ENCODE measurements at regions not wholly inside any gene's neighbourhood (a gene's known extent, or its start where the extent isn't known, plus 50 kb on each side); places are given as distances from the start of the nearest gene placed in this dataset.

- no peaks in the 10 kb centered on the region for H3K36me3 ChIP-seq (ENCODE audit: control insufficient read depth in 2 of 2, insufficient read depth in 2 of 2, low read length in 2 of 2)
- no peak overlapping the region for H3K4me3 ChIP-seq (ENCODE audit: low read length in 2 of 2)
- H3K9me3 ChIP-seq (ENCODE audit: control insufficient read depth in 2 of 2, low read length in 2 of 2): peaks cover 0 to 5% of the 10 kb centered on the region in 2 donors
- no peaks in the 10 kb centered on the region for H3K27me3 ChIP-seq (ENCODE audit: control insufficient read depth in 2 of 2, insufficient read depth in 2 of 2, low read length in 2 of 2)
- no peak overlapping the region for H3K9ac ChIP-seq (ENCODE audit: low read depth in 1 of 2, low read length in 2 of 2)
- H3K27ac ChIP-seq (ENCODE audit: low read depth in 2 of 2, low read length in 2 of 2): no peak overlapping the region
- no peaks in the 10 kb centered on the region for H3K4me1 ChIP-seq (ENCODE audit: control insufficient read depth in 2 of 2, insufficient read depth in 2 of 2, low read length in 2 of 2)
These were observed 1139.1 kb downstream of the AACS start for GRCh38 chr12:126204326-126204725.

GRCh38 chr12:126210026-126210425 lies 1144.8 kb downstream of the AACS start:
- H3K9me3 ChIP-seq (ENCODE audit: control insufficient read depth in 2 of 2, low read length in 2 of 2): peaks cover 0 to 5% of the 10 kb centered on the region in 2 donors
- no peak overlapping the region for H3K4me3 ChIP-seq (ENCODE audit: low read length in 2 of 2)
- H3K36me3 ChIP-seq (ENCODE audit: control insufficient read depth in 2 of 2, insufficient read depth in 2 of 2, low read length in 2 of 2): no peaks in the 10 kb centered on the region
- H3K27ac ChIP-seq (ENCODE audit: low read depth in 2 of 2, low read length in 2 of 2): no peak overlapping the region
- no peak overlapping the region for H3K9ac ChIP-seq (ENCODE audit: low read depth in 1 of 2, low read length in 2 of 2)
- no peaks in the 10 kb centered on the region for H3K4me1 ChIP-seq (ENCODE audit: control insufficient read depth in 2 of 2, insufficient read depth in 2 of 2, low read length in 2 of 2)
- no peaks in the 10 kb centered on the region for H3K27me3 ChIP-seq (ENCODE audit: control insufficient read depth in 2 of 2, insufficient read depth in 2 of 2, low read length in 2 of 2)

GRCh38 chr12:126210448-126210847 lies 1145.2 kb downstream of the AACS start:
- no peaks in the 10 kb centered on the region for H3K36me3 ChIP-seq (ENCODE audit: control insufficient read depth in 2 of 2, insufficient read depth in 2 of 2, low read length in 2 of 2)
- no peak overlapping the region for H3K27ac ChIP-seq (ENCODE audit: low read depth in 2 of 2, low read length in 2 of 2)
- no peaks in the 10 kb centered on the region for H3K27me3 ChIP-seq (ENCODE audit: control insufficient read depth in 2 of 2, insufficient read depth in 2 of 2, low read length in 2 of 2)
- H3K4me1 ChIP-seq (ENCODE audit: control insufficient read depth in 2 of 2, insufficient read depth in 2 of 2, low read length in 2 of 2): no peaks in the 10 kb centered on the region
- H3K9me3 ChIP-seq (ENCODE audit: control insufficient read depth in 2 of 2, low read length in 2 of 2): peaks cover 0 to 5% of the 10 kb centered on the region in 2 donors
- H3K9ac ChIP-seq (ENCODE audit: low read depth in 1 of 2, low read length in 2 of 2): no peak overlapping the region
- no peak overlapping the region for H3K4me3 ChIP-seq (ENCODE audit: low read length in 2 of 2)

- peaks cover 0 to 1% of the 10 kb centered on the region in 2 donors for H3K9me3 ChIP-seq (ENCODE audit: control insufficient read depth in 2 of 2, low read length in 2 of 2)
- H3K4me1 ChIP-seq (ENCODE audit: control insufficient read depth in 2 of 2, insufficient read depth in 2 of 2, low read length in 2 of 2): no peaks in the 10 kb centered on the region
- H3K4me3 ChIP-seq (ENCODE audit: low read length in 2 of 2): no peak overlapping the region
- H3K36me3 ChIP-seq (ENCODE audit: control insufficient read depth in 2 of 2, insufficient read depth in 2 of 2, low read length in 2 of 2): no peaks in the 10 kb centered on the region
- H3K9ac ChIP-seq (ENCODE audit: low read depth in 1 of 2, low read length in 2 of 2): no peak overlapping the region
- no peaks in the 10 kb centered on the region for H3K27me3 ChIP-seq (ENCODE audit: control insufficient read depth in 2 of 2, insufficient read depth in 2 of 2, low read length in 2 of 2)
- H3K27ac ChIP-seq (ENCODE audit: low read depth in 2 of 2, low read length in 2 of 2): no peak overlapping the region
These were observed 1147.6 kb downstream of the AACS start for GRCh38 chr12:126212824-126213223.

DNA sequence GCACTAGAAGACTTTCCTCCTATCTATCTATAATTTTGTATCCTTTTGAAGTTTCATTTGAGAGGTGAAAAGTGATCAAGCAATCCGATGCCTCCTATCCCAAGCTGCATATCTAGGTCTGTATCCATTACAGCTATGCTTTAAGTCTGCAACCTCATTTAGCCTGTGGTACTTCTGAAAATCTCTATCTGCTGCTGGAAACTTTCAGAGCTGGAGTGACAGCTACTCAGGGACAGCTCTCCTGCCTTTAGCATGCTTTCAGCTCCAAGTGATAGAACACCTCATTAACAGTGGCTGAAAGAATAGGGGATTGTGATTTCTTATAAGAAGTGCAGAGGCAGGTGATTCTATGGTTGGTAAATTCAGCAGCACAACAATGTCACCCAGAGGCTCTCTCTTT lies 1153.5 kb downstream of the AACS start:
- no peaks in the 10 kb centered on the region for H3K36me3 ChIP-seq (ENCODE audit: control insufficient read depth in 2 of 2, insufficient read depth in 2 of 2, low read length in 2 of 2)

GRCh38 chr12:126219139-126219538 lies 1153.9 kb downstream of the AACS start:
- H3K4me1 ChIP-seq (ENCODE audit: control insufficient read depth in 2 of 2, insufficient read depth in 2 of 2, low read length in 2 of 2): no peaks in the 10 kb centered on the region
- H3K27ac ChIP-seq (ENCODE audit: low read depth in 2 of 2, low read length in 2 of 2): no peak overlapping the region
- no peak overlapping the region for H3K4me3 ChIP-seq (ENCODE audit: low read length in 2 of 2)
- H3K36me3 ChIP-seq (ENCODE audit: control insufficient read depth in 2 of 2, insufficient read depth in 2 of 2, low read length in 2 of 2): no peaks in the 10 kb centered on the region
- no peak overlapping the region for H3K9ac ChIP-seq (ENCODE audit: low read depth in 1 of 2, low read length in 2 of 2)
- peaks cover 0 to 1% of the 10 kb centered on the region in 2 donors for H3K9me3 ChIP-seq (ENCODE audit: control insufficient read depth in 2 of 2, low read length in 2 of 2)
- no peaks in the 10 kb centered on the region for H3K27me3 ChIP-seq (ENCODE audit: control insufficient read depth in 2 of 2, insufficient read depth in 2 of 2, low read length in 2 of 2)

More for the DNA sequence above, 1153.5 kb downstream of the AACS start:
- no peak overlapping the region for H3K4me3 ChIP-seq (ENCODE audit: low read length in 2 of 2)
- H3K27ac ChIP-seq (ENCODE audit: low read depth in 2 of 2, low read length in 2 of 2): no peak overlapping the region
- H3K27me3 ChIP-seq (ENCODE audit: control insufficient read depth in 2 of 2, insufficient read depth in 2 of 2, low read length in 2 of 2): no peaks in the 10 kb centered on the region
- H3K9ac ChIP-seq (ENCODE audit: low read depth in 1 of 2, low read length in 2 of 2): no peak overlapping the region
- no peaks in the 10 kb centered on the region for H3K4me1 ChIP-seq (ENCODE audit: control insufficient read depth in 2 of 2, insufficient read depth in 2 of 2, low read length in 2 of 2)
- H3K9me3 ChIP-seq (ENCODE audit: control insufficient read depth in 2 of 2, low read length in 2 of 2): peaks cover 0 to 1% of the 10 kb centered on the region in 2 donors

DNA sequence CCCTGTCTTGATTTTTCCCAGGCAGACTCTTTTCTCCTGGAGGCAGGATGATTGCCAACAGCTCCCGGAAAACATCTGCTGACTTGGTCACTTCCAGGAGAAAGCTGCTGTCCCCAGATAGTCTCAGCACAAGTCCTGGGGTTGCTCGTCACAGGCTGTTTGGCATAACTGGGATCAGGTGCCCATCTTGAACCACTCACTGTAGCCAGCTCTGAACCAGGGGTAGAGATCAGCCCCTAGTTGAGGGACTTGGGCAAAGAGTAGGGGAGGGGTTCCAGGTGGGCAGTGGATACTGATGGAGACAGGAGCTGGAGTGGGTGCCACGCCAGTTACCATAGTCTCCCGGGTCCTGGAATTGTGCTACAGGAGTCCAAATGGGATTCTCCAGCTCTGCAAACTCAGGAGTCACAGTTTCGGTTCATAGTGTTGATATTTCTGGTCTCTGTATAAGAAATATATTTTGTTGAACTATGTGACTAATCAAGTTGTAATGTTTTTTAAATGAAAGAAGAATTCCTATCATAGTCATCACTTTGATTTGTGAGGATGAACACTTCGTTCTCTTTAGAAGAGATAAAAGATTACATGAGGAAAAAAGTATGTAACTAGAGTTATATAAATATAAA lies 1154.5 kb downstream of the AACS start:
- no peak overlapping the region for H3K4me3 ChIP-seq (ENCODE audit: low read length in 2 of 2)
- no peaks in the 10 kb centered on the region for H3K4me1 ChIP-seq (ENCODE audit: control insufficient read depth in 2 of 2, insufficient read depth in 2 of 2, low read length in 2 of 2)
- H3K27ac ChIP-seq (ENCODE audit: low read depth in 2 of 2, low read length in 2 of 2): no peak overlapping the region
- H3K27me3 ChIP-seq (ENCODE audit: control insufficient read depth in 2 of 2, insufficient read depth in 2 of 2, low read length in 2 of 2): no peaks in the 10 kb centered on the region
- no peak overlapping the region for H3K9ac ChIP-seq (ENCODE audit: low read depth in 1 of 2, low read length in 2 of 2)
- no peaks in the 10 kb centered on the region for H3K36me3 ChIP-seq (ENCODE audit: control insufficient read depth in 2 of 2, insufficient read depth in 2 of 2, low read length in 2 of 2)
- H3K9me3 ChIP-seq (ENCODE audit: control insufficient read depth in 2 of 2, low read length in 2 of 2): peaks cover 0 to 1% of the 10 kb centered on the region in 2 donors

- Histone ChIP-seq H3K36me3 (ENCODE audit: control insufficient read depth in 2 of 2, insufficient read depth in 2 of 2, low read length in 2 of 2) (no peaks in the 10 kb centered on the region), H3K9ac (ENCODE audit: low read depth in 1 of 2, low read length in 2 of 2) (no peak overlapping the region), H3K4me3 (ENCODE audit: low read length in 2 of 2) (no peak overlapping the region), H3K9me3 (ENCODE audit: control insufficient read depth in 2 of 2, low read length in 2 of 2) (peaks cover 0 to 1% of the 10 kb centered on the region in 2 donors), H3K27me3 (ENCODE audit: control insufficient read depth in 2 of 2, insufficient read depth in 2 of 2, low read length in 2 of 2) (no peaks in the 10 kb centered on the region), H3K4me1 (ENCODE audit: control insufficient read depth in 2 of 2, insufficient read depth in 2 of 2, low read length in 2 of 2) (no peaks in the 10 kb centered on the region), H3K27ac (ENCODE audit: low read depth in 2 of 2, low read length in 2 of 2) (no peak overlapping the region)
These were observed 1158.8 kb downstream of the AACS start for GRCh38 chr12:126224032-126224431.

DNA sequence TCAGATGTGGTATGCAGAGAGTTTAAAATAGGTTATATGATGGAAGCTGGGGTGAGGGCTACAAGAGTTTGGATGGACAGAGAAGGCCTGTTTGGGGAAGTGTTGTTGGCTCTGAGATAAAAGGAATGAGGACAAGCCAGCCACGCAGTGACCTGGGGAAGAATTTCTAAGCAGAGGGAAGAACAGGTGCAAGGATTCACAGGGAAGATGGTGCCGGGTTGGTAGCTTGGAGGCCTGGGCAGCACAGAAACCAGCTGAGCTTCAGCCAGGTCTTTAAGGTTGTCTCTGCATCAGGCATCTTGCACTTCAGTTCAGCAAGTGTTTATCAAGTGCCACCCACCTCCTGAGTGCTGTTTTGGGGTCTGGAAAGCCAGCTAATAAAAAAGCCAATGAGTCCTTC lies 1163.7 kb downstream of the AACS start:
- H3K4me1 ChIP-seq (ENCODE audit: control insufficient read depth in 2 of 2, insufficient read depth in 2 of 2, low read length in 2 of 2): no peaks in the 10 kb centered on the region
- H3K4me3 ChIP-seq (ENCODE audit: low read length in 2 of 2): no peak overlapping the region
- H3K27ac ChIP-seq (ENCODE audit: low read depth in 2 of 2, low read length in 2 of 2): no peak overlapping the region
- H3K36me3 ChIP-seq (ENCODE audit: control insufficient read depth in 2 of 2, insufficient read depth in 2 of 2, low read length in 2 of 2): no peaks in the 10 kb centered on the region
- no peaks in the 10 kb centered on the region for H3K9me3 ChIP-seq (ENCODE audit: control insufficient read depth in 2 of 2, low read length in 2 of 2)
- no peaks in the 10 kb centered on the region for H3K27me3 ChIP-seq (ENCODE audit: control insufficient read depth in 2 of 2, insufficient read depth in 2 of 2, low read length in 2 of 2)
- H3K9ac ChIP-seq (ENCODE audit: low read depth in 1 of 2, low read length in 2 of 2): no peak overlapping the region

GRCh38 chr12:126232711-126233110 lies 1167.5 kb downstream of the AACS start:
- Histone ChIP-seq H3K9ac (ENCODE audit: low read depth in 1 of 2, low read length in 2 of 2) (no peak overlapping the region), H3K27ac (ENCODE audit: low read depth in 2 of 2, low read length in 2 of 2) (no peak overlapping the region), H3K36me3 (ENCODE audit: control insufficient read depth in 2 of 2, insufficient read depth in 2 of 2, low read length in 2 of 2) (no peaks in the 10 kb centered on the region), H3K4me1 (ENCODE audit: control insufficient read depth in 2 of 2, insufficient read depth in 2 of 2, low read length in 2 of 2) (no peaks in the 10 kb centered on the region), H3K9me3 (ENCODE audit: control insufficient read depth in 2 of 2, low read length in 2 of 2) (no peaks in the 10 kb centered on the region), H3K27me3 (ENCODE audit: control insufficient read depth in 2 of 2, insufficient read depth in 2 of 2, low read length in 2 of 2) (no peaks in the 10 kb centered on the region), H3K4me3 (ENCODE audit: low read length in 2 of 2) (no peak overlapping the region)

GRCh38 chr12:126233625-126234024 lies 1168.4 kb downstream of the AACS start:
- no peaks in the 10 kb centered on the region for H3K4me1 ChIP-seq (ENCODE audit: control insufficient read depth in 2 of 2, insufficient read depth in 2 of 2, low read length in 2 of 2)
- H3K27ac ChIP-seq (ENCODE audit: low read depth in 2 of 2, low read length in 2 of 2): no peak overlapping the region
- H3K9ac ChIP-seq (ENCODE audit: low read depth in 1 of 2, low read length in 2 of 2): no peak overlapping the region
- no peak overlapping the region for H3K4me3 ChIP-seq (ENCODE audit: low read length in 2 of 2)
- H3K9me3 ChIP-seq (ENCODE audit: control insufficient read depth in 2 of 2, low read length in 2 of 2): no peaks in the 10 kb centered on the region
- no peaks in the 10 kb centered on the region for H3K27me3 ChIP-seq (ENCODE audit: control insufficient read depth in 2 of 2, insufficient read depth in 2 of 2, low read length in 2 of 2)
- no peaks in the 10 kb centered on the region for H3K36me3 ChIP-seq (ENCODE audit: control insufficient read depth in 2 of 2, insufficient read depth in 2 of 2, low read length in 2 of 2)
